ENCODE measurements at regions not wholly inside any gene's neighbourhood (a gene's known extent, or its start where the extent isn't known, plus 50 kb on each side); places are given as distances from the start of the nearest gene placed in this dataset.
A peak's percentile ranks its signal among the peaks of the same experiment; 100 is the strongest.

DNA sequence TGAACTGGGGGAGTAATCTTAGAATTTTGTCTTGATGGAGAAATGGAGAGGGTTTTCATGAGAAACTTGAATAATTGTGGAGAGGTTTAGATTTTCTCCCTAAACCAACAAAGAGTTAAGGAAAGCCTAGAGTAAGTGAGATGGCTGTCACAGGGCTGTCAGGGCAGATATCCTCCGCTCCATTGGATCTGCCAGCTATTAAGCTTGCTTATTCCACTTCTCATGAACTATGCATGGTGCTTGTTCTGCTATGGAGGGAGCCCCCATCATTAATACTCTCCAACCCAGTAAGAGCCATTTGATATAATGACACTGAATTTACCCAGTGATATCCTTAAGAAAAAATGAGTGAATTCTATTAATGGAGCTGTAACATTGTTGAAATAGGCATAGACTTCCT lies 342.8 kb upstream of the MTNR1B start:
- no peak for DNase-seq

DNA sequence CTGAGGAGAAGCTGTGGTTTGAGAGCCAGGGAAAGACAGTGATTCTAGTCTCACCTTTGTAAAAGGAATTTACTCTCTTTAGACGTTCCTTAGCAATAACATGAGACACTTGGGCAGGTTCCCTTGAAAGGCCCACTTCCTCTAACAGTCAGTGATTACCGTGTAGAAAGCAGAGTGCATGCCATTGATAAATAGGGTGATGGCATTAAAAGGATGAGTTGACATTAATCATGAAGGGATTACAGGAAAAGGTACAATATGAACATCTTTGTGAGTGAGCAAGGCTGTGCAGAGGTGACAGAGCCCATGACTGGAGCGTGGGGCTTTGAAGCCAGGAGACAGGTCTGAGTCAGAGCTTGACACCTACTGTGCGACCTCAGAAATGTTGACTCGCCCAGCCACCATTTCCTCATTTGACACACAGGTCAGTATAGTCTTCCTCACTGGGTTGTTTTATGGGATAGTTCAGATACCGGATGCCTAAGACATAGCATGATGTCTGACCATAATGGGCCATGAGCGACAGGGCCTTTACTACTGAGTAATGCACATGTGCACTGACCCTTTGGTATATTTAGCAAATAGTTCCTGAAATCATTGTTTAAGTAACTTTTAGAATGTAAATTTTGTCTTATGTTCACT lies 341.7 kb upstream of the MTNR1B start:
- DNase-seq = peak; percentile 32

- no peak for DNase-seq
These were observed 340.8 kb upstream of the MTNR1B start for GRCh38 chr11:92628401-92629292.

- no peak for DNase-seq
These were observed 337.0 kb upstream of the MTNR1B start for GRCh38 chr11:92632495-92632894.

GRCh38 chr11:92633820-92634219 lies 335.6 kb upstream of the MTNR1B start:
- no peak for DNase-seq

GRCh38 chr11:92636543-92637188 lies 332.8 kb upstream of the MTNR1B start:
- no peak for DNase-seq

- DNase-seq = no peak
These were observed 330.8 kb upstream of the MTNR1B start for GRCh38 chr11:92638678-92639077.

DNA sequence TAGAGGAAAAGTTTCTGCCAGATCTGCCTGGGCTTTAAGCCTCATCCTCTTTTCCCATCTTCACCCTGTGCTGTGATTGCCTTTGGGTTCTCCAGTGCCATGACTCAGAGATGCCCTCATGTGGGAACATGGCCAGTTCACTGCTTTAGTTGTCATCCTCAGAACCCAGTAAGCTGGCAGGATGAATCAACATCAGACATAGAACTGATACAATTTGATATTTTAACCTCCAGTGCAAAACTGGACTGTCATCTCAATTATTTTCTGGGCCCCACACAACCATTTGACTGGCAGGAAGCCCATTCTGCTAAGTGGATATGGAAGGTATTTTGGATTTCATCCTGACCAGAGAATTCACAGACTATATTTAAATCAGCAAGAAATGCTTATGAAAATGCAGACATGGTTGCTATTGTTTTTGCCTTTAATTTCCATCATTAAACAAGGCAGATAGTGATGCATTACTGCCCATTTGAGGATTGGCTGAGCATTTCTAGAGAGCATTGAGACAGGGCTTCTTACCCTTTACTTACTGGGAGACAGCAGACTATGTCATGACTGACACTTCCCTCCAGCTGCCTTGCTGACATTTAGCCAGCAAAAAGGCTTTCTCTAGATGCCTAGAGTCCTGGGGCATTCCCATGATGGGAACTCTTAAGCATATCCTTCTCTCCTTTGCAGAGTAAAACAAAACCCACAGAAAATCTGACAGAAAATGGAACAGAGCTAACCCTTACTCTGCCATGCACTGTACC lies 327.1 kb upstream of the MTNR1B start:
- no peak for DNase-seq

DNA sequence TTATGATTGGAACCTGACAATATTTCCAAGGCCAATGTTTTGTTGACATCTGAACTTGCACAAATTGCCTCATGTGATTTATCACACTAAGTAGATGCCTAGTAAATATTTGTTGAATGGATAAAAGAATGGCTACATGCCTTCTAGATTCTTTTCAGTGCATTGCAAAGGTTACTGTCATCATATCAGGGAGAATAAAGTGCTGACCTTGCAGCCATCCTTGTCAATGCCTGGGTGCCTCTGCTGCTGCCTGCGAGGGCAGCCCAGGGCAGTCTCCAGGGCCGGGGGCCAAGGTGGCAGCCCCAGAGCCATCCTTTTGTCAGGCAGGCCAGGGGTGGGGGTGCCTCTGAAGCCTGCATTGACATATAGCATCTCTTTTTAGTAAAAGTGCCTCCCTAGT lies 325.6 kb upstream of the MTNR1B start:
- DNase-seq = no peak

- DNase-seq = no peak
These were observed 324.6 kb upstream of the MTNR1B start for GRCh38 chr11:92644595-92645445.

GRCh38 chr11:92651159-92651558 lies 318.3 kb upstream of the MTNR1B start:
- no peak for DNase-seq

GRCh38 chr11:92653454-92653853 lies 316.0 kb upstream of the MTNR1B start:
- DNase-seq = no peak

- DNase-seq = no peak
These were observed 312.7 kb upstream of the MTNR1B start for GRCh38 chr11:92656783-92657182.

GRCh38 chr11:92657226-92657625 lies 312.2 kb upstream of the MTNR1B start:
- peak; percentile 3 for DNase-seq

GRCh38 chr11:92658733-92659132 lies 310.7 kb upstream of the MTNR1B start:
- no peak for DNase-seq

DNA sequence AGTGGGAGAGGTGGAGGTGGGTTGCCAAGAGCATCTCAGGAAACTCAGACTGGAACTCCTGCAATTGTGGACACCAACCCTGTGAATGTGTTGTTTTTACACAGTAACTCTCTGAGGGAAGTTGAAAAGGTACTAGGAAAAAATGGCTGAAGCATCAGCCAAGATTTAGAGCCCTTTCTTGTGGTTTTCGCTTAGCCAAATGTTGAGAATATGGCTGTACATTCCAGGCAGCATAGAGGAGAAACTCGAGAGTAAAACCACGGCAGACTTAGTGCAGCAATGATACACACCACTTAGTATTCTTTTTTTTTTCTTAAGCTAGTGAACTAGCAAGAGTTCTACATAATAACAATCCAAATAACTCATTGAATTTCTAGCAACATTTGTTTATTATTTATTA lies 309.7 kb upstream of the MTNR1B start:
- no peak for DNase-seq

DNA sequence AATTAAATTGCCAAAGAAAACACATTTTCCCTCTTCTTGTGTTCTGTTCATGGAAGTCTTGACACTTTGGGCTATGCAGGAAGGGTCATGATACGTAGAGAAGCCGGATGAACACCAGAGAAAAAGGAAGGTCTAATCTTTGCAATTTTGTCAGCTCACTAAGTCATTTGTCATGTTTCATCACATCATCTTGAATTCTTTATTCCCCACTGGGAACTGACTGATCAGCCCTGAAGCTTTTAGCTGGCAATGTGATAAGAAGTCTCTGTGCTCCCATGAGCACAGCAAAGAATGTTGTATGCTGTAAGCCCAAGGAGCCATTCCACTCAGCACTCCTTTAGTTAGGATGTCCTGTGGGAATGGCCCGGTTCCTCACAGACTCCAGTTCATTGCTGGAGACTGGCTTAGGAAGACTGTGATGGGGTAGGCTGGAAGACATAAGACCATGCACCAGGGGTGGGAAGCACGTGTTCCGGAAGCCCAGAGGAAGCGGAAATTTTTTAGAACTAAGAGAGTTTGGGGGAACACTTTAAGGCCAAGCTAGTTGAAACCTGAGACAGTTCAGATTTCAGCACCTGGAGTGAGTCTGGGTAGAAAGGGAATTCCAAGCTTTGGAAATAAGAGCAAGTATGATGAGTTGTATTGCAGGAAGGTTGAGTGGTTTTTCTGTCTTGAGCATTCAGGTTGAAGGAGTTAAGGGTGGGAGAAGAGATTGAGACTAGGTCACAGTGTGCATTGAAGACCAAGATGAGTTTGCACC lies 306.7 kb upstream of the MTNR1B start:
- DNase-seq = no peak

DNA sequence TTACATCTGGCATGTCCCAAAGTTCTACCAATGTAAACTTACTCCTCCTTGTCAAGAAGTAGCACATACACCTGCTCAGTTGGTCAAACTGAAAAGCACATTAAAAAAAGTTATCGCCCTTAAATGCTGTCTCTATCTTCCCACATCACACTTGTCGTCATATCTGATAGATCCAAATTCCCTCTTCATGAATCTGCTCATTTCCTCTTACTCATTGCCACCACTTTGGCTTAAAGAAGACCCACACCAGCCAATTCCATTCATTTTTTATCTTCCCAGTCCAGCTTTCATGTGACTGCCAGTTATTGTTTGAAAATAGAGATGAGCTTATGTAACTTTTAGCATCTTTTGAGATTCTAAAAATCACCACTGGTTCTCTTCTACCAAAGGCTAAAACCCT lies 305.9 kb upstream of the MTNR1B start:
- DNase-seq = no peak

DNA sequence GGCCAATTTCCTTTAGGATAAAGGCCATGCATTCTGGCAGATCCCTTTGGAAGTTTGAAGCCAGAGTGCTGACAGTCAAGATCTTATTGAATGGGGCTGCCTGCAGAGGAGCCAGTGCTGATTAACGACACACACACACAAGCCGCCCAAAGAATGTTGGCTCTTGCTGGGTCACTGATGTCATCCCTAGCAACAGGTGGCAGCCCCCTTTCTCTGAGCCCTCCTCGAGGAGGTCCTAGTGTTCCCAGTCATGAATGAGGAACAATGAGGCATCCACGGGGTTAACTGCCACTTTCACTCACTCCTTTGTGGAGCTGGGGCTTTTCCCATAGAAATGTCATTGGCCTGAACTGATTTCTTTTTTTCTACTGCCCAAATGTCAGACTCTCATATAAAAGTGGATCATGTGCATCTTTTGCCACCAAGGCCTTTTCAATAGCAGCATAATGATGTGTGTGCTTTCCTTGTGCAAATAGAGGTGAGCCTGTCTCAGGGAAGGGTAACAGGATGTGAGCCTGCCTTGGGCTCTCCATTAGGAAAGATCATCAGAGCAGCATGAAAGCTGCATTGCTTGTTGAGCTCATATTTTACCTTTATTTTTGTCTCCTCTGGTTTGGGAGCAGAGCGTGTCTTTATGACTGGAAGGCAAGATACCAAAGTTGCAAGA lies 301.8 kb upstream of the MTNR1B start:
- no peak for DNase-seq

DNA sequence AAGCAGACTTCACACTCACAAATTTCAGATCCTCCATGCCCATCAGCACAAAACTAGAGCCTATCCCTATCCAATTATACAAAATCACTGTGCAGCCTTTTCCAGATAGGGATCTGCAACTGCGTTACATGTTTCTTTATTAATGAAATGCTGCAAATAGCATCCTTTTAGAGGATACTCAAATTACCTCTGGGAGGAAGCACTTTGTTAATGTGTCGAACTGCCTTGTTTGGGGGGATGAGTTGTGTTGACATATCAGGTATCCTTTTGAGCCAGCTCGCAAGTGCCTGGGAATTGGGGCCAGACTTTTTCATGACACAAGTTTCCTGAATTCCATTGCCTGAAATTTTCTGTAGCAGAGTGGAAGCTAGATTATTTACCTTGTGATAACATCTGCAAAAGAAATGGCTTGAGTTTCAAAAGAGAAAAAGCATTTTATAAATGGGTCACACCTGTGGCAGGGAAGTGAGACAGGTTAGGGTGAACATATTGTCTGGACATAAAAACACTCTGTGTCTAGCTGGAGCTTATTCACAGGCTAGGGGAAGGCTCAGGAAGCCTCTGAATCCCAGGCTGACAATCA lies 299.1 kb upstream of the MTNR1B start:
- no peak for DNase-seq
